ENCODE measurements at regions not wholly inside any gene's neighbourhood (a gene's known extent, or its start where the extent isn't known, plus 50 kb on each side); places are given as distances from the start of the nearest gene placed in this dataset.

DNA sequence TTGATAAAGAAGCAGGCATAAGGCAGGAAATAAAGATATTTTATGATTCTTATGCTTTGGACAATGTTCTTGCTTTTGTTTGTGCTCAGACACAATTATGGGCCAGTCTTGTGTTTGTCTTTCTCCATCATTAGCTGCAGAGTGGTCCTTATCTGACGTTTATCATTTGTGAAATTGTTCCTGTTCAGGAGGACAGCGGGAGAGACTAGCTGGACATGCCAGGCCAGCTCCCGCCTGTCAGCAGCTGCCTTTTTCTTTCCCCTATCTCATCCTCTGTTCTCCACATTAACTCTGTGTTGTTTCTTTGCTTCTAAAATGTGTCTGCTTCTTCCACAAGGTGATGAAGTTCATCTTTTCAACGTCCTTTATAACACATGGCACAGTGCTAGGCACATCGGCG lies 333.5 kb downstream of the NPIPA8 start:
- ChIA-PET POLR2A (no interaction called here), CTCF (no interaction called here)
- H3K36me3 ChIP-seq (ENCODE audit: control insufficient read depth in 2 of 2, insufficient read depth in 1 of 2, low read length in 2 of 2) = no peaks in the 10 kb centered on the region
- no peaks in the 10 kb centered on the region for H3K4me1 ChIP-seq (ENCODE audit: control insufficient read depth, insufficient read depth, low read length)
- H3K4me3 ChIP-seq (ENCODE audit: low read depth, low read length) = no peak overlapping the region
- no peaks in the 10 kb centered on the region for H3K9me3 ChIP-seq (ENCODE audit: control insufficient read depth, insufficient read depth, low read depth, low read length)
- TF ChIP-seq ZNF114 (tag by site-specific recombination; IDR thresholded peaks at IDR 0.05) (no peak), MEIS1 (CRISPR knock-in tag; IDR thresholded peaks at IDR 0.05; ENCODE audit: borderline replicate concordance) (no peak), ZNF704 (tag by site-specific recombination; IDR thresholded peaks at IDR 0.05) (no peak), ZNF175 (tag by site-specific recombination; IDR thresholded peaks at IDR 0.05) (no peak), ZNF223 (tag by site-specific recombination; IDR thresholded peaks at IDR 0.05) (no peak), ZNF214 (tag by site-specific recombination; IDR thresholded peaks at IDR 0.05; ENCODE audit: borderline replicate concordance) (no peak)
- no peak overlapping the region for H3K27ac ChIP-seq (ENCODE audit: extremely low read depth, low read depth, low read length)

DNA sequence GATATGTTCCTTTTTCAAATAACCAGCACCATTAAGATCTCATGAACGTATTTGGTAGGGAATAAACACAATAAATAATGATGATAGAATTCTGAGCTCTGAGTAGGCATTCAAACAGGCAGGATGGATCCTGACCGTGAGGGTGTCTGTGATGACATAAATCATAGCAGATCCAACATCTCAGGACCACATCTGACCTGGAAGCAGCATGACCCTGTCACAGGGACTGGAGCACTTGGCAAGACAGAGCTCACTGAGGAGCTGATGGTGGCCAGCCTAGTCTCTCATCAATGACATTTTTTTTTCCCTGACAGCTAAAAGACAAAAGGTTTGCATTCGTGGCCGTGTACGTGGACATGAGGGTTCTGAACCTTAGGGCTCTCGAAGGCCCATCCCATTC lies 337.5 kb downstream of the NPIPA8 start:
- ChIA-PET POLR2A (no interaction called here), CTCF (no interaction called here)
- Histone ChIP-seq H3K27ac (ENCODE audit: extremely low read depth, low read depth, low read length) (no peak overlapping the region), H3K4me3 (ENCODE audit: low read depth, low read length) (no peak overlapping the region), H3K36me3 (ENCODE audit: control insufficient read depth in 2 of 2, insufficient read depth in 1 of 2, low read length in 2 of 2) (no peaks in the 10 kb centered on the region), H3K9me3 (ENCODE audit: control insufficient read depth, insufficient read depth, low read depth, low read length) (no peaks in the 10 kb centered on the region), H3K4me1 (ENCODE audit: control insufficient read depth, insufficient read depth, low read length) (no peaks in the 10 kb centered on the region)
- TF ChIP-seq ZNF394 (tag by site-specific recombination; IDR thresholded peaks at IDR 0.05; ENCODE audit: borderline replicate concordance) (no peak), KLF9 (tag by site-specific recombination; IDR thresholded peaks at IDR 0.05; ENCODE audit: low read depth) (no peak), ZBTB6 (tag by site-specific recombination; IDR thresholded peaks at IDR 0.05) (no peak), ZNF596 (tag by site-specific recombination; IDR thresholded peaks at IDR 0.05) (no peak), ZNF658 (tag by site-specific recombination; IDR thresholded peaks at IDR 0.05) (no peak), BCL11B (tag by site-specific recombination; IDR thresholded peaks at IDR 0.05; ENCODE audit: low read depth) (no peak), ZNF707 (tag by site-specific recombination; IDR thresholded peaks at IDR 0.05) (no peak), ZNF76 (tag by site-specific recombination; IDR thresholded peaks at IDR 0.05; ENCODE audit: borderline replicate concordance, low read depth) (no peak)
- TF ChIP-seq, protein P1, sequence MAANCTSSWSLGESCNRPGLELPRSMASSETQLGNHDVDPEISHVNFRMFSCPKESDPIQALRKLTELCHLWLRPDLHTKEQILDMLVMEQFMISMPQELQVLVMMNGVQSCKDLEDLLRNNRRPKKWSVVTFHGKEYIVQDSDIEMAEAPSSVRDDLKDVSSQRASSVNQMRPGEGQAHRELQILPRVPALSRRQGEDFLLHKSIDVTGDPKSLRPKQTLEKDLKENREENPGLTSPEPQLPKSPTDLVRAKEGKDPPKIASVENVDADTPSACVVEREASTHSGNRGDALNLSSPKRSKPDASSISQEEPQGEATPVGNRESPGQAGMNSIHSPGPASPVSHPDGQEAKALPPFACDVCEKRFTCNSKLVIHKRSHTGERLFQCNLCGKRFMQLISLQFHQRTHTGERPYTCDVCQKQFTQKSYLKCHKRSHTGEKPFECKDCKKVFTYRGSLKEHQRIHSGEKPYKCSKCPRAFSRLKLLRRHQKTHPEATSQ (tag by site-specific recombination; IDR thresholded peaks at IDR 0.05) = no peak
- TF ChIP-seq, protein P2, sequence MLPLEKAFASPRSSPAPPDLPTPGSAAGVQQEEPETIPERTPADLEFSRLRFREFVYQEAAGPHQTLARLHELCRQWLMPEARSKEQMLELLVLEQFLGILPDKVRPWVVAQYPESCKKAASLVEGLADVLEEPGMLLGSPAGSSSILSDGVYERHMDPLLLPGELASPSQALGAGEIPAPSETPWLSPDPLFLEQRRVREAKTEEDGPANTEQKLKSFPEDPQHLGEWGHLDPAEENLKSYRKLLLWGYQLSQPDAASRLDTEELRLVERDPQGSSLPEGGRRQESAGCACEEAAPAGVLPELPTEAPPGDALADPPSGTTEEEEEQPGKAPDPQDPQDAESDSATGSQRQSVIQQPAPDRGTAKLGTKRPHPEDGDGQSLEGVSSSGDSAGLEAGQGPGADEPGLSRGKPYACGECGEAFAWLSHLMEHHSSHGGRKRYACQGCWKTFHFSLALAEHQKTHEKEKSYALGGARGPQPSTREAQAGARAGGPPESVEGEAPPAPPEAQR (tag by site-specific recombination; IDR thresholded peaks at IDR 0.05) = no peak

GRCh38 chr16:17998550-17998949 lies 338.0 kb downstream of the NPIPA8 start:
- POLR2A ChIA-PET = no interaction called here
- no peaks in the 10 kb centered on the region for H3K4me1 ChIP-seq (ENCODE audit: control insufficient read depth, insufficient read depth, low read length)
- CTCF ChIA-PET = no interaction called here
- H3K27ac ChIP-seq (ENCODE audit: extremely low read depth, low read depth, low read length) = no peak overlapping the region
- no peaks in the 10 kb centered on the region for H3K36me3 ChIP-seq (ENCODE audit: control insufficient read depth in 2 of 2, insufficient read depth in 1 of 2, low read length in 2 of 2)
- H3K9me3 ChIP-seq (ENCODE audit: control insufficient read depth, insufficient read depth, low read depth, low read length) = no peaks in the 10 kb centered on the region
- H3K4me3 ChIP-seq (ENCODE audit: low read depth, low read length) = no peak overlapping the region
- TF ChIP-seq PRDM2 (tag by site-specific recombination; IDR thresholded peaks at IDR 0.05; ENCODE audit: borderline replicate concordance) (no peak), ZNF777 (tag by site-specific recombination; IDR thresholded peaks at IDR 0.05; ENCODE audit: borderline replicate concordance) (no peak), GLIS2 (tag by site-specific recombination; IDR thresholded peaks at IDR 0.05) (no peak), ZNF610 (tag by site-specific recombination; IDR thresholded peaks at IDR 0.05; ENCODE audit: borderline replicate concordance) (no peak), ZNF76 (tag by site-specific recombination; IDR thresholded peaks at IDR 0.05; ENCODE audit: borderline replicate concordance, low read depth) (no peak), ZNF133 (tag by site-specific recombination; IDR thresholded peaks at IDR 0.05) (no peak), ZNF121 (tag by site-specific recombination; IDR thresholded peaks at IDR 0.05) (no peak)
